8988T (cell line): ENCODE measurements at regions not wholly inside any gene's neighbourhood (a gene's known extent, or its start where the extent isn't known, plus 50 kb on each side); places are given as distances from the start of the nearest gene placed in this dataset.

Experiments
- DNase-seq: peaks from one replicate; pipeline ENCODE4 v3.0.0; 2011

DNA sequence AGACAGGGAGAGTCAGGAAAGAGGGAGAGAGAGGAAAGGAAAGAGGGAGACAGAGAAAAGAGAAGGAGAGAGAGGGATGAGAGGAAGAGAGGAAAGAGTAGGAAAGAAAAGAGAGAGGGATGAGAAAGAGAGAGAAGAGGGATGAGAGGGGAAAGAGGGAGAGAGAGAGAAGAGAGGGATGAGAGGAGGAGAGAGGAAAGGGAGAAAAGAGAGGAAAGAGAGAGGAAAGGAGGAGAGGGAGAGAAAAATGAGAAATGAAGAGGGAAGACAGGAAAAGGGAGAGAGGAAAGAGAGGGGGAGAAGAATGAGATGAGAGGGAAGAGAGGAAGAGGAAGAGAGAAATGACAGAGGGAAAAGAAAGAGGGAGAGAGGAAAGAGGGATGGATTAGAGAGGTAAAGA, 207.0 kb upstream of the SKOR2 start:
- DNase-seq: no peak

DNA sequence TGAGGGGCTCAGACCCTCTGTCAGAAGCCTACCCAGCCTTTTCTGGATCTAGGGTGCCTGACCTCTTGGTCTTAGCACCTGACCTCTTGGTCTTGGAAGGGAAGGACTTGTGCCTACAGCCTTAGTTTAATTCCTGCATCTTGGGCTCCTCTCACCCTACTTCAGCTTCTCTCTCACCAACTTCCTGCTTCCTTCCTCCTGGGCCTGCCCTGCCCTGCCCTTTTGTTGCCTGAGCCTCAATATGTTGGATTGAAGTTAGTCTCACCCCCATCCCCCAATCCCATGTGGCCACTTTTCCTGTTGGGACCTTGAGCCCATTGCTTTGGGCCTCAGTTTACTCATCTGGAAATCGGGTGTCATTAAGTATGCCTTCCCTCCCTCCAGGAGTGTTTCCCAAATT, 206.2 kb upstream of the SKOR2 start:
- DNase-seq: no peak

- DNase-seq: no peak
These were observed 201.6 kb upstream of the SKOR2 start for GRCh38 chr18:47453038-47453437.

GRCh38 chr18:47448956-47449355, 197.5 kb upstream of the SKOR2 start:
- no peak for DNase-seq

- DNase-seq: no peak
These were observed 190.5 kb upstream of the SKOR2 start for GRCh38 chr18:47441914-47442313.

DNA sequence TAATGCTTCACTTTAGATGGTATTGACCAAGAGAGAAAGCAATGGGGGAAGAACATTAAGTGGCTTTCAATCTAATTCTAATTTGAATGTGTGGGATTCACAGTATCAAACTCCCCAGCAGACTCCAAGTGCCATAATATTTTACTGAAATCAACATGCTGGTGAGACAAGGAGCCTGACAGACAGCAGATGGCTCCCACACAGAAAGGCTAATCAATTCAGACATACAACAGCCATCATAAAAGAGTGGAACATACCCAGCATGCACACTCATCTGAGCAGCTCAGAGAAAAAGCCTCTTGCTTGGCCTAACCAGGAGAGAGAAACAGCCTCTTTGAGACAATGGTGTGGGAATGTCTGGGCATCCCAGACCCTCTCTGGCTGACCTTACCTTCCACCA, 186.5 kb upstream of the SKOR2 start:
- no peak for DNase-seq

GRCh38 chr18:47436871-47437270, 185.4 kb upstream of the SKOR2 start:
- no peak for DNase-seq

DNA sequence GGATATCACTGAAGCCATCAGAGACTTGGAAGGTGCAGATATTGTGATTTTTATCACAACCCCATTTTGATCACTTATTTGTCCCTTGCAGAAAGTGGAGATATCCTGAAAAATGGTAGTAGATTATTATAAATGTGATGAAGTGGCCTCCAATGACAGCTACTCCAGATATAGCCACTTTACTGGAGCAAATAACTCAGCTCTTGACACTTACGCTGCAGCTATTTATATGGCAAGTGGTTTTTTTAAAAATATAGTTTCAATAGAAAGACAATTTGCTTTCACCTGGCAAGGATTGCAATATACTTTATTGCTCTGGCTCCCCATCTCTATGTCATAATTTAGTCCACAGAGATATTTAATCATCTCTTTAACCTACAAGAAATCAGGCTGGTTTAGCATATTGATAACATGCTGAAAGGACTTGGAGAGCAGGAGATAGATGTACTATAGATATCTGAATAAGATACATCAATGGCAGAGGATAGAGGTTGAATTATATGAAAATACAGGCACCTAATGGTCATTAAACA, 182.8 kb upstream of the SKOR2 start:
- DNase-seq: no peak

- DNase-seq: no peak
These were observed 176.6 kb upstream of the SKOR2 start for GRCh38 chr18:47427923-47428637.

DNA sequence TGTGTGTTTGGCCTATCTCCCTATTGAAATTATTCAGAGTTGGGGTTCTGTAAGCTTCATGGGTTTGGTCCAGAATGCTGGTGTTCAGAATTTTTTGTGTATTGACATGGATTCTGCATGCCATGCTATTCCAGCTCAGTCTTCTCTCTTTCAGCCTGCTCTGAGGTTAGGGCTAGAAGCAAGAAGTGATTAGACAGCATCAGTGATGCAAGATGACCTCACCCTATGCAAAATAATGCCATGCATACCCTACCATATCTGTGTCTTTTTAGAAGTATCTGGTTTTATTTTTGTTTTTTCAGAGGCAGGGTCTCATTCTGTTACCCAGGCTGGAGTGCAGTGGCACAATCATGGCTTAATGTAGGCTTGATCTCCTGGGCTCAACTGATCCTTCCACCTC, 175.6 kb upstream of the SKOR2 start:
- DNase-seq: no peak

DNA sequence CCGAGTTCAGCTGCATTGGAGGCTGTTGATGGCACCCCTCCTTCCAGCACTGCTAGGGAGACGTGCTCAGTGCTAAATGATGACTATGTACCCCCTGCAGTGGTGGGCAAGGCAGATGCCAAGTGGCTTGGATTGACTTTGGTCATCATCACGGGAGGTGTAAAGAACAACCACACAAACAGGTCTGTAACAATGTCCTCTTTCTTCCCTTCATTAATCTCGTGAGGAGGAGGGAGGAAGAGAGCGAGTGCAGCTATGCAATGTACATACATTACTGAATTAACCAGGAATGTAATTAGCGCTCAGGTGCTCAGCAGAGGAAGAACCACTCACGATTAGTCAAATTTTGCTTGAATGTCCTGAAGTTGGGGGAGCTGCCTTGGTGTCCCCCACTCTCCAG, 173.9 kb upstream of the SKOR2 start:
- no peak for DNase-seq

GRCh38 chr18:47422524-47422923, 171.1 kb upstream of the SKOR2 start:
- no peak for DNase-seq

DNA sequence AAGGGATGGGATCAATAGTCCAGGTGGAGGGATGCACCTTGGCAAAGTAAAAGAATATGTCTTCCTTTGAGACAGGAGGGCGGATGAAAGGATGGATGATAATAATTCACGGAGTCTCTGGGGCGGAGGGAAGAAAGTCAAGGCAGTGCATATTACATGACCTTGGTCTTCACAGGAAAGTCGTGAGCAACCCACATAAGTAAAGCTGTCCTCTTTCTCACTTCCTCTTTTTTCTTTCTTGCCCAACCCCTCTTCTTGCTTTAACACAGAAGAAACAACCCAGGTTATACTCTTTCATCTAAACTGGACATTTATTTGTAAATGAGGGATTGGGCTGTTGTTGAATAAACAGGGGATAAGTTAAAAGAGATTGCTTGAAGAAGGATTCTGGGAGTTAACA, 168.7 kb upstream of the SKOR2 start:
- DNase-seq: no peak

GRCh38 chr18:47418746-47419145, 167.3 kb upstream of the SKOR2 start:
- DNase-seq: no peak

- DNase-seq: no peak
These were observed 166.3 kb upstream of the SKOR2 start for GRCh38 chr18:47417807-47418206.

- DNase-seq: no peak
These were observed 164.4 kb upstream of the SKOR2 start for GRCh38 chr18:47415881-47416280.

- no peak for DNase-seq
These were observed 161.9 kb upstream of the SKOR2 start for GRCh38 chr18:47413327-47413726.

DNA sequence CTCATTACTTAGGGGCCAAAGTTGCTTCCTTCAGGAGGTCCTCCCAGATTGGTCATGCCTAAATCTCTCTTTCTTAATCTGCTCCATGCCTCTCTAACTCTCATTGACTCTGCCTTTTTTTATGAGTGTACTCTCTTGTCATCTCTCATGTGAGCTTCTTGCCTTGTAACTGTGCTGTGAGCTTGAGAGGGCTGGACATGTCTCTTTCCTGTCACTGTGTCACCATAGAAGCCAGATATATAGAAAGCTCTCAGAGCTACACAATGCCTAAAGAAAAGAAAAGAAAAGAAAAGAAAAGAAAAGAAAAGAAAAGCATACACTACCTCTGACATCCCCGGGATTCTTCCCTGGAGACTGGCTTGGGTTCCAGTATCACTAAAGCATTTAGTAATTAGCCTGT, 161.5 kb upstream of the SKOR2 start:
- DNase-seq: no peak

DNA sequence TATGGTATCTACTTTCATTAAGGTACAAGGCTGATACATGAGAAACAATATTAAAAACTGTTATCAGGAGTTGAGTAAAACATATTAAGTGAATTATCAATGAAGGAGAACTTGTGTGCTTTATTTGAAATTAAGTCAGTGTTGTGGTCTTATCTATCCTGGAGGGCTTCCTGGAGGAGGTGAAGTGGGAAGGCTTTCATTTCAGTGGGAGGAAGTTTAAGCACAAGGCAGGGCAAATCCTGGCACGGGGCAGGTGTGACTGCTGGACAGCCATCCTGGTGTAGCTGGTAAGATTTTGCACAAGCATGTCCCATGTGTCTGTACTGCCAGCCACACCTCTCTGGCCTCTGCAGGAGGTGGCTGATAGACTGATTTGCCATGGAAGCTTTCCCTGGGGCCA, 159.7 kb upstream of the SKOR2 start:
- no peak for DNase-seq

GRCh38 chr18:47410139-47410538, 158.7 kb upstream of the SKOR2 start:
- DNase-seq: no peak

- no peak for DNase-seq
These were observed 158.1 kb upstream of the SKOR2 start for GRCh38 chr18:47409519-47409918.

DNA sequence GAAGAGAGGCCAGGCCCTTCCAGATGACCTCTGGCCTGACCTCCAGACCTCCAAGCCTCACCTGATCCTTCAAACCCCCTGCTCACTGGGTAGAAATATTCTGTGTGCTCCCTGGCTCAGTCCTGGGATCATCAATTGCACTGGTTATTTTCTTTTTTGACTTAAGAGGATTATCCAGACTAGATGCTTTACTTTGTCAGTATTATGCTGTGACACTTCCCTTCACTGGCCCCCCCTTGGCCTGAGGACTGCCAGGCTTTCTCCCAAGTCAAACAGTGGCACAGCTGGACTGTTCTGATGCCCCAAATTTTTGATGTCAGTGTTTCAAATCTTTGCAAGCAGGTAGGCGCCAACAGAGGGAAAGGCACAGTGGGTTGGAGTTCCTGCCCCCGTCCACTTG, 156.3 kb upstream of the SKOR2 start:
- DNase-seq: no peak

DNA sequence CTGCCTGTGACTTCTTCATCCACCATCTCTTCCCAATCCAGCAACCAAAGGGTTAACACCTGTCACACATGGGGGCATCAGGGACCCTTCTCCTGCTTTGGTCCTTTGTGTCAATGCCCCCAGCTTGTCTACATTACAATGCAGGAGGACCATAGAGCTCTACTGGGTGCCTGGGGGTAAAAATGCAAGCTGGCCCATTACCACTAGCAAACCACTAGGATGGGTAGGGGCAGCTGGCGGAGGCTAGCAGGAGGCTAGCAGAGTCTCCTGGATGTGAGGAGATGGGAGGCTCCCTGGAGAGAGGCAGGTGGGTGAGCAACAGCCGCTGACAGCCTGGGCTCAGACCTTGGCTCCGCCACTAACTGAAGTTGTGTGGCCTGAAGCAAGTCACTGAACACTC, 153.4 kb upstream of the SKOR2 start:
- no peak for DNase-seq

- DNase-seq: no peak
These were observed 152.5 kb upstream of the SKOR2 start for GRCh38 chr18:47403949-47404348.

DNA sequence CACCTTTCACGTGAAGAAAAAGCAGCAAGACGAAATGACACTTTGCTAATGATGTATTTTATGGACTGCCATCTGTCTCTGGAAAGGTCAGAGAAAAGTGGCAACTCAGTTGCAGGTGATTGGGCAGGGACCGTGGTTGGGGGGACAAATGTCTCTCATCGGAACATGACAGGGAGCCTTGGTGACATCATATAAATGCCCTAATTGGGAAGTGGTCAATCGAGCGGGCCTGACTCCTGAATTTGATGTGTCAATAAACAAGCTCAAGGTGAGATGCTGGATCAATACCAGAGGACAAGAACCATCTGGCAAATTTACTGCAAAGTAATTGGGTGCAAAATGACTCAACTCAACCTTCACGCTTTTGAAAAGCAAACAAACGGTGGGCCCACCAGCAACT, 151.9 kb upstream of the SKOR2 start:
- no peak for DNase-seq
